IPS-20b (cell line): ENCODE measurements at regions not wholly inside any gene's neighbourhood (a gene's known extent, or its start where the extent isn't known, plus 50 kb on each side); places are given as distances from the start of the nearest gene placed in this dataset.

Source experiments
- H3K27ac ChIP-seq: one replicate; pipeline ENCODE4 v1.5.1; 2013; ENCODE audit warnings: low read length
- H3K27me3 ChIP-seq: 2 replicates; pipeline ENCODE4 v1.6.1; 2013; ENCODE audit warnings: mild to moderate bottlenecking, low read length, inconsistent platforms; ENCODE audit not compliant: insufficient read depth
- H3K36me3 ChIP-seq: 2 replicates; pipeline ENCODE4 v1.6.1; 2013; ENCODE audit warnings: low read depth, mild to moderate bottlenecking, inconsistent platforms, low read length, moderate library complexity; ENCODE audit not compliant: insufficient read depth
- H3K4me1 ChIP-seq: 2 replicates; pipeline ENCODE4 v1.6.1; 2013; ENCODE audit warnings: mild to moderate bottlenecking, control low read depth, inconsistent platforms, low read length, moderate library complexity; ENCODE audit not compliant: insufficient read depth
- H3K4me3 ChIP-seq: 2 replicates; pipeline ENCODE4 v1.5.1; 2013; ENCODE audit warnings: mild to moderate bottlenecking, low read length, inconsistent platforms
- H3K9ac ChIP-seq: 2 replicates; pipeline ENCODE4 v1.6.1; 2013; ENCODE audit warnings: low read depth, mild to moderate bottlenecking, inconsistent platforms, low read length, moderate library complexity
- H3K9me3 ChIP-seq: 2 replicates; pipeline ENCODE4 v1.6.1; 2013; ENCODE audit warnings: mild to moderate bottlenecking, low read depth, low read length, inconsistent platforms; ENCODE audit not compliant: insufficient read depth

- H3K9me3 ChIP-seq = no peaks in the 10 kb centered on the region
- H3K4me1 ChIP-seq = no peaks in the 10 kb centered on the region
- H3K27me3 ChIP-seq = no peaks in the 10 kb centered on the region
- no peak overlapping the region for H3K9ac ChIP-seq
- no peak overlapping the region for H3K27ac ChIP-seq
- H3K4me3 ChIP-seq = no peak overlapping the region
- H3K36me3 ChIP-seq = no peaks in the 10 kb centered on the region
Observed at GRCh38 chr4:104677116-104677515, 182.4 kb upstream of the CXXC4 start.

- H3K36me3 ChIP-seq = no peaks in the 10 kb centered on the region
- H3K9ac ChIP-seq = no peak overlapping the region
- peaks cover 7% of the 10 kb centered on the region; the same call in 1 of the 2 replicates for H3K9me3 ChIP-seq
- no peaks in the 10 kb centered on the region for H3K4me1 ChIP-seq
- H3K27ac ChIP-seq = no peak overlapping the region
- no peak overlapping the region for H3K4me3 ChIP-seq
- H3K27me3 ChIP-seq = no peaks in the 10 kb centered on the region
Observed at GRCh38 chr4:104682311-104682710, 187.6 kb upstream of the CXXC4 start.

GRCh38 chr4:104693601-104694201 lies 199.0 kb upstream of the CXXC4 start:
- Histone ChIP-seq H3K27me3 (no peaks in the 10 kb centered on the region), H3K9ac (no peak overlapping the region), H3K36me3 (no peaks in the 10 kb centered on the region), H3K4me3 (no peak overlapping the region), H3K27ac (no peak overlapping the region), H3K4me1 (no peaks in the 10 kb centered on the region), H3K9me3 (no peaks in the 10 kb centered on the region)

- Histone ChIP-seq H3K36me3 (no peaks in the 10 kb centered on the region), H3K4me3 (no peak overlapping the region), H3K9me3 (no peaks in the 10 kb centered on the region), H3K9ac (no peak overlapping the region), H3K27ac (no peak overlapping the region), H3K27me3 (no peaks in the 10 kb centered on the region), H3K4me1 (no peaks in the 10 kb centered on the region)
Observed at GRCh38 chr4:104716584-104716983, 221.9 kb upstream of the CXXC4 start.

- Histone ChIP-seq H3K27me3 (no peaks in the 10 kb centered on the region), H3K27ac (no peak overlapping the region), H3K36me3 (no peaks in the 10 kb centered on the region), H3K4me1 (no peaks in the 10 kb centered on the region), H3K9me3 (no peaks in the 10 kb centered on the region), H3K4me3 (no peak overlapping the region), H3K9ac (no peak overlapping the region)
Observed at GRCh38 chr4:104719539-104720230, 225.0 kb upstream of the CXXC4 start.

GRCh38 chr4:104722467-104722866 lies 227.8 kb upstream of the CXXC4 start:
- Histone ChIP-seq H3K4me1 (no peaks in the 10 kb centered on the region), H3K27ac (no peak overlapping the region), H3K9ac (no peak overlapping the region), H3K9me3 (no peaks in the 10 kb centered on the region), H3K4me3 (no peak overlapping the region), H3K27me3 (no peaks in the 10 kb centered on the region), H3K36me3 (no peaks in the 10 kb centered on the region)

- Histone ChIP-seq H3K9ac (no peak overlapping the region), H3K4me1 (no peaks in the 10 kb centered on the region), H3K27me3 (no peaks in the 10 kb centered on the region), H3K36me3 (no peaks in the 10 kb centered on the region), H3K9me3 (no peaks in the 10 kb centered on the region), H3K4me3 (no peak overlapping the region), H3K27ac (no peak overlapping the region)
Observed at GRCh38 chr4:104726002-104726401, 231.3 kb upstream of the CXXC4 start.

- H3K4me1 ChIP-seq = no peaks in the 10 kb centered on the region
- no peak overlapping the region for H3K27ac ChIP-seq
- H3K4me3 ChIP-seq = no peak overlapping the region
- no peaks in the 10 kb centered on the region for H3K27me3 ChIP-seq
- no peak overlapping the region for H3K9ac ChIP-seq
- H3K36me3 ChIP-seq = no peaks in the 10 kb centered on the region
- no peaks in the 10 kb centered on the region for H3K9me3 ChIP-seq
Observed at GRCh38 chr4:104727643-104728042, 232.9 kb upstream of the CXXC4 start.

GRCh38 chr4:104728380-104729122 lies 233.9 kb upstream of the CXXC4 start:
- Histone ChIP-seq H3K36me3 (no peaks in the 10 kb centered on the region), H3K4me1 (no peaks in the 10 kb centered on the region), H3K27me3 (no peaks in the 10 kb centered on the region), H3K4me3 (no peak overlapping the region), H3K9me3 (no peaks in the 10 kb centered on the region), H3K27ac (no peak overlapping the region), H3K9ac (no peak overlapping the region)

GRCh38 chr4:104732766-104733165 lies 238.1 kb upstream of the CXXC4 start:
- Histone ChIP-seq H3K36me3 (no peaks in the 10 kb centered on the region), H3K27me3 (no peaks in the 10 kb centered on the region), H3K4me1 (no peaks in the 10 kb centered on the region), H3K9me3 (no peaks in the 10 kb centered on the region), H3K4me3 (no peak overlapping the region), H3K27ac (no peak overlapping the region), H3K9ac (no peak overlapping the region)

- H3K36me3 ChIP-seq = no peaks in the 10 kb centered on the region
- no peak overlapping the region for H3K27ac ChIP-seq
- no peak overlapping the region for H3K4me3 ChIP-seq
- H3K9ac ChIP-seq = no peak overlapping the region
- H3K27me3 ChIP-seq = no peaks in the 10 kb centered on the region
- no peaks in the 10 kb centered on the region for H3K4me1 ChIP-seq
- H3K9me3 ChIP-seq = no peaks in the 10 kb centered on the region
Observed at GRCh38 chr4:104735174-104735573, 240.5 kb upstream of the CXXC4 start.

- Histone ChIP-seq H3K4me3 (no peak overlapping the region), H3K27me3 (no peaks in the 10 kb centered on the region), H3K9me3 (no peaks in the 10 kb centered on the region), H3K4me1 (no peaks in the 10 kb centered on the region), H3K36me3 (no peaks in the 10 kb centered on the region), H3K9ac (no peak overlapping the region), H3K27ac (no peak overlapping the region)
Observed at GRCh38 chr4:104740161-104740560, 245.5 kb upstream of the CXXC4 start.
